ENCODE measurements at regions not wholly inside any gene's neighbourhood (a gene's known extent, or its start where the extent isn't known, plus 50 kb on each side); places are given as distances from the start of the nearest gene placed in this dataset.

DNA sequence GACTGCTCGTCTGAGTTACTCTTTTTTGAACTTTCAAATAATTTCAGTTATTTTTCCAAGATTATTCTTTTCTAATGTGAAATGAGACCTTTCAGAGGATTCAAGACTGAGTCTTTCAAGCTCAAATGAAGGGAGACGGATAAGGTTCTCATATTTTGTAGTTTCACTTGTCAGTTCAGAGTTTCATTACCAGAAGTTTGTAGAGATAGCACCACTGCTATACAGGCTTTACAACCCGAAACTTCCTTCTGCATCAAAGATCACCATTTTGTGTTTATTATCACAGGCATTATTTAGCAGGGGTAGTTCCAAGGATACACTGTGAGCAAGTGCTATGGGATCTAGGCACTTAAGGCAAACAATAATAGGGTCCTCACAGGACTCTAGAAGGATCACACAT is 74.7 kb upstream of the EPHA7 start:
- no peak for DNase-seq

GRCh38 chr6:93474733-93475179 is 55.4 kb upstream of the EPHA7 start:
- DNase-seq, result no peak

DNA sequence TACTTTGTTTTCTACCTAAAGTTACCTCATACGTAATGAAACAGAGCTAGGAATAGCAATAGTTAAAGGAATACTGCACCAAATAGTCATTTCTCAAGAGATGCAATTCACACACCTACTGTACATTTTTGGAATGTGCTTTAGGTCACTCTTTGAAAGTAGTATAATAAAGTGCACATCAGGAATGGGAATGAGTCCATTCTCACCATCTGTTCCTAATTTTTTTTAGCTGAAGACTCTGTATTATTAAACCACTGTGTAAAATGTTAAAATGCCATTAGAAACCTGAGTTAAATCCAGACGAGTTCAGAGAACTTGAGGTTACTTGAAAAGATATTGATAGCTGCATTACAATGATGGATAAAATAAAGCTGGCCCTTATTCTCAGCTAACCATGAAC is 51.9 kb upstream of the EPHA7 start:
- no peak for DNase-seq

Data from right hindlimb (tissue), 1 donor.